ENCODE measurements at regions not wholly inside any gene's neighbourhood (a gene's known extent, or its start where the extent isn't known, plus 50 kb on each side); places are given as distances from the start of the nearest gene placed in this dataset.

- TF ChIP-seq POLR2AphosphoS5 (IDR thresholded peaks at IDR 0.05; ENCODE audit: low read depth, low read length) (no peak), REST (IDR thresholded peaks at IDR 0.05; ENCODE audit: insufficient read depth in 1 of 2, low read depth in 2 of 2, low read length in 2 of 2) (no peak), FOXP2 (optimal IDR thresholded peaks at IDR 0.05; ENCODE audit: borderline replicate concordance, extremely low read depth, extremely low read length, insufficient read depth) (no peak), TAF1 (IDR thresholded peaks at IDR 0.05; ENCODE audit: borderline replicate concordance, insufficient read depth, low read length) (no peak)
Measured at GRCh38 chr14:39847852-39848251, 415.6 kb upstream of the FBXO33 start.

All from PFSK-1 (cell line).